Inflammatory macrophage treated with lipopolysaccharide for 4 hours (primary cell): ENCODE measurements at regions not wholly inside any gene's neighbourhood (a gene's known extent, or its start where the extent isn't known, plus 50 kb on each side); places are given as distances from the start of the nearest gene placed in this dataset.
"Not testable (repeated sequence)": the region's sequence is repeated elsewhere in the genome, so short reads cannot be mapped to it uniquely, and the experiment has no call there.

Source experiments
- DNase-seq: peaks from one replicate; pipeline ENCODE4 v3.0.0-alpha.2; 2020

DNA sequence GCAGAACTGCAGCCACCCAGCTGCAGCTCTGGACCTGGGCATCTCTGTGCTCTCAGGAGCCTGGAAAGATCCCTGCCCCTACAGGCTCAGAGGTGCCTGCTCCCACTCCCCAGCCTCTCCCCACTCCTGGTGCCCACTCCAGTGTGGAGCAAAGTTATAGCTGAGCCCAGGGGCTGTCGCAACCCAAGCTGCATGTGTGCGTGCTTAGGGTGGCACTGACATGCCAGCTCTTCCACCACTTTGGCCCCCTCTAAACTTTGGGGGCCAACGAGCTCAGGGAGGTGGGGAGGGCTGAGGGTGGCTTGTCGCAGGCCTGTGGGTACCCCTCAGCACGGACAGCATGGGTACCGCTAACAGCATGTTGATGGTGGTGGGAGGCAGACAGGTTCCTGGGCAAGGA is 126.3 kb upstream of the FHL2 start:
- DNase-seq: no peak

DNA sequence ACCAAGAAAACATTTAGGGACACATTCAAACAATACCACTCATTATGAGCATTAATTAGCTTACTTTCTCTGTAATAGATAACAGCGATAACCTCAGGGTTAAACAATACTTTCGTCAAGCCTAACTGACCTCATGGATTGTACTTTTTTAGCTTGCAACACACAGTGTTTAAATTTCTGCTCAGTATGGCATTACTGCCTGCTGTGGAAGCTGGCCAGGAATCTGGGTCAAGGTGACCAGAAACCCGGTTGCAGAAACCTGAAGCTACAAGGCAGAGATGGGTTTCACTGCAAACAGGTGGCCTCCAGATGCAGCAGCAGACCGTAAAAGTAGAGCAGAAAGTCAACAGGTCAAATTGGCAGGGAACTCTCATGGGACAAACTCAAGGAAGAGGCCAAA is 123.8 kb upstream of the FHL2 start:
- DNase-seq: no peak

DNA sequence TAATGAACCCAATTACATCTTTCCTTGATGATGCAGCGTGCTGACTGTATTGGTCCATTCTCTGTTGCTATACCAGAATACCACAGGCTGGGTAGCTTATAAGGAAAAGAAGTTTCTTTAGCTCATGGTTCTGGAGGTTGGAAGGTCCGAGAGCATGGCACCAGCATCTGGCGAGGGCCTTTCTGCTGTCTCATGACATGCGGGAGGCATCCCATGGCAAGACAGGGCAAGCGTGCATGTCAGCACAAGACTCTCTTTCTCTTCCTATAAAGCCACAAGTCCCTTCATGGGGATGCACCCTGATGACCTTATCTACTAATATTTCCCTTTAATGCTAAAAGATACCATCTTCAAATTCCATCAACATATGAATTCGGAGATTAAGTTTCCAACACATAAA is 122.8 kb upstream of the FHL2 start:
- no peak for DNase-seq

DNA sequence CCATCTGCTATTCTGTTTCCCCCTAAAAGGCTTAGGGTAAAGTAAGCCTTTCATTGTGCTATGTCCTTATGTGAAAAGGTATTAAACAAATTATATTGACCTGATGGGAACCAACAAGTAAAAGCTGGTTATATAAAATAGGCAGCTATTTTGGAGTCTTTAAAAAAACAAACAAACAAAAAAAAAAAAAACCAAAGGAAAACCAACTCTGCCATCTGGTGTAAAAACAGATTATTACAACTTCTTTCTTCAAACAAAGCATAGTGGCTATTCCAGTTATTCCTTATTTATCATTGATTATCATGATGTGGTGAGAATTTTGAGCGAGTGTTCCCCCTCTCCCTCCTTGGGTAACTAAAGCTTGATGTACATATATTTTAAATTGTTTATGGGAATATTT is 122.3 kb upstream of the FHL2 start:
- peak; percentile 5 for DNase-seq

DNA sequence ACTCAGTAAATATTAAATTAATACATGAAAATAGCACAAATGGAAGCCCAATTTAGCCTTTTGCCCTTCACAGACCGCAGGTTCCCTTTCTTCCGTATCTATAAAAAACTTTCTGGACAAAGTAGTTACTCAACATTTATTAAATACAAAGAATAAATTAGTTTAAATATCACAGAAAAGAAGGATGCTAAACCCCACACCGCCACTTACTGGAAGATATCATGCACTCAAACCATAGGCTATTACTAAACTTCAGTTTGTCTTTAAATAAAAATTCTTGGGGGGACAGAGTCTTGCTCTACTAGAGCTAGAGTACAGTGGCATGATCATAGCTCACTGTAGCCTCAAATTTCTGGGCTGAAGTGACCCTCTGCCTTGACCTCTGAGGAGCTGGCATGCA is 120.7 kb upstream of the FHL2 start:
- DNase-seq: no peak

DNA sequence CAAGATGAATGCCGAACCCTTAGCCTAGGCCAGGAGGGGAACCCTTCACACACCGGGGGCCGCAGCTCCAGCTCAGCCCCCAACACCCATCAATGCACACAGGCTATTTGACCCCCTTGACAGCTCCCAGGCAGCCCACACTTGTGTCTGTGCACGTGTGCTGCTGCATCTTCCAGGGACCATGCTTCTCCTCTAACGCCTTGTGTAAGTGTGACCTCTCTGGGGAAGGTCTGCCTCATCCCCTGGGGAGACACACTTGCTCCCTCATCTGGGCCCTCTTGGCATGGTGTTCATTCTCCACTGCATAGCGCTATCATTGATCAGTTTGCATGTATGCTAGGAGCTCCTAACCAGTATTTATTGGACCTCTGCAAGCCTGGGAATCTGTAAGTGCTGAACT is 120.0 kb upstream of the FHL2 start:
- no peak for DNase-seq

DNA sequence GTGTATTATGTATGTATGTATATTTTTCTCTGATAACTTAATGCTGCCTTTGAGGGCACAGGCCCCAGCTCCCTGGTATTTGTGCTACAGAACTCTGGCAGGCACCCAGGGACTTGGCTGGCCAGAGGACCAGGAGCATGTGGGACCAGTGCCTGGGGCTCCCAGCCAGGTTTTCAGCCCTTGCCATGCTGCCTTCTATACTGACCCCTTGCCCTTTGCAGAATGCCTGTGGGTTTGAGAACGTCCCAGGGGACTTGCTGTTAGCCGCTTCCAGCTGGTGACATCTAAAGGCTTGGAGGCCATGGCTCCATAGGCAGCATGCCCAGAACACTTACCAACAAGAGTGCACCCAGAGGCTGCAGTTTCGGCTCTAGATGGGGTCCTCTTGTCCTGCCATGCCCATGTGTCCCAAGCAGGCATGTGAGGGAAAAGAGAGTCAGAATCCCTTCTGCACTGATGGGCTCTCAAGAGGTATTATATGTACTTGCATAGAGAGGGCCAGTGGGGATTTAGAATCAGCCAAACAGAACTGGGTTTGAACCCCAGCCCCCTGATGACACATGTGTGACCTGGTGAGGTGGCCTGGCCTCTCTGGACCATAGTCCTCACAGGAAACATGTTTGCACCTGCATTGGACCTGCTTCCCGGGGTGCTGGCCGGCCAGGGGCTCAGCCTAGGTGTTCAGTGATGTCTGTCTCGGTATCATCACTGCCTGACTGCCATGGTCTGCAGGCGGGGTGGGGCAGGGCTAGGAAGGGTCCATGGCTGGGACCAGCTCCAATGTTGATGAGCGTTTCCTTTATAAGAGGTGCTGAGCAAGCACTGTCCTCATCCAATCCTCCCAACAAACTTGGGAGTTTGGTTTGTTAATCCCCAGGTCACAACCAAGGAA is 119.2 kb upstream of the FHL2 start:
- DNase-seq: no peak

DNA sequence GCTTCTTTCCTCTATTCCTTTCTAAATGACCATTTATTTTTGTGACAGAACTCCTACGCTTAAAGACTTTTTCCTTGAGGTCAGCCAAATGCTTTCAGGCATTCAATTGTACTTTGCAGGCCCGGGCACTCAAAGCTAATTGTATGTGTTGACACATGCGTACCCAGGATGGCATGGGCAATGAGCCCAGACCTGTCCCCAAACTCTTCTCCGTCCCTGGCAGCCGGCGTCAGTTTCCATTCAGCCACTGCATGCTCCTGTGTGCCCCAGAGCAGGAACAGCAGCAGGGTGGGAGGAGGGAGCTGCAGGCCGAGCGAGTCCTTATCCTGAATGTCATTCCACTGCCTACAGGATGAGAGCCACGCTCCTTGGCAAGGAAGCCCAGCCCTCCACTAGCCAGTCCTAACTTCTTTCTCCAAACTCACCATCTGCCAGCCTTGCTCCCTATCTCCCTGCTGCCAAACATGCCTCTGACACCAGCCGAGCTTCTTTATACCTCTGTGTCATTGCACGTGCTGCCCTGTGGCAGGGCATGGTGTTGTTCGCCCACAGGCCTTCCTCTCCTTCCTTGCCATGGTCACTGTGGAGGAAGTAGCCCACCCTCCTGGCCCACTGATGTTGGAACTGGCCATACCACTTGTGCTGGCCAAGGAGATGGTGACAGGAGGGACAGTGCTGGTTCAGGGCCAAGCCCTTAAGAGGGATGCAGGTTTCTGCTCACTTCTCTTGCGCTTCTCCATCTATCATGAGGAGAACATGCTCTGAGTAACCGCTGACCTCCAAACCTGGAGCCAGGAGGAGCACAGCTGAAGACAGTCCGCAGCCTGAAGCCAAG is 116.9 kb upstream of the FHL2 start:
- DNase-seq: no peak

DNA sequence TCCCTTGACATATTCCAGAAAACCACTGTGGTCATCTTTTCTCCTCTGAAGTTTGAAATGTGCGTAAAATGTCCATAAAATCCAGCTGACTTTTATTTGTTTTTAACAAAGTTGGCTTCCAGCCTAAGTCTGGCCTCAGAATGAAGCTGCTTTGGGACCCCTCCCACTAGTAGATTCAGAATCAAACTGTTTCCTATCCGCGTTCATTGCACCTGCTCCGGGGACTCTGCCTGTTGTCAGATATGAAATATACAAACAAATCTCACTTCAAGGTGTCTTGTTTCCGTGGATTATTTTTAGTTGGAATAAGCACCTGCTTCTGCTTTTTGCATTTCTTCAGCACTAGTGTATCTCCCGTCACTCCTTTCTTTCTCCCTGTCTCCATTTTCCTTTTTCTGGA is 115.7 kb upstream of the FHL2 start:
- DNase-seq: no peak

DNA sequence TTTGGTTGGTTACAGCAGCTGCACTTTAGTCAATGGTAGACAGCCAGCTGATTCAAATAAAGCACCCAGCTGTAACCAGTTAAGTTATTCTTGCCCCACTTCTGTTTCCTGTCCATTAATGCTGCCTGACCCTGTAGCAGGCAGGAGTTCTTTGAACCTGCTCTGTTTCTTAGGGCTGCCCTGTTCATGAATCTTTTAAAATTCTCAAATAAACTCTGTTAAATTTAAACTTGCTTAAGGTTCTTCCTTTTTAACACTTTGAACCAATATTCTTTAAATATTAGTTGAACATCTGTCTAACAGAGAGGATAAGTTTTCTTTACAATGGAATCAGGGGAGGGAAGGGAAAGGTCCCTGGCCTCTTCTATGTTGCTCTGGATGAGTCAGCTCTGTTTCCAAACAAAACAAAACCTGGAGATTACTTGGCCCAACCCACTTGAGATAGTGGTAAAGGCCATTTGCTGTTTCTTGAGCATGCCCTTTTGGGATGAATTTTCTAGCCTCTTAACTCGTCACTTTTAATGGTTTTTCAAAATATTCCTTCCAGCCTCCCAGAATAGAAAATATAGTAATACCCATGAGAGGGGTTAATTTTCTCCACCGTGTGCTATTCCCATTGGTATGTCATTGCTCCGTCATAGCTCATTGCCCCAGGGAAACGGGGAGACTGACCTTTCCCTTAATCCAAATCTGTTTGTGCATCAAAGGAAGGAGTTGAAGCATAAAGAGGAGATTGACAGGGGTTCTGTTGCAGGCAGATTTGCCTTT is 112.1 kb upstream of the FHL2 start:
- DNase-seq: no peak

DNA sequence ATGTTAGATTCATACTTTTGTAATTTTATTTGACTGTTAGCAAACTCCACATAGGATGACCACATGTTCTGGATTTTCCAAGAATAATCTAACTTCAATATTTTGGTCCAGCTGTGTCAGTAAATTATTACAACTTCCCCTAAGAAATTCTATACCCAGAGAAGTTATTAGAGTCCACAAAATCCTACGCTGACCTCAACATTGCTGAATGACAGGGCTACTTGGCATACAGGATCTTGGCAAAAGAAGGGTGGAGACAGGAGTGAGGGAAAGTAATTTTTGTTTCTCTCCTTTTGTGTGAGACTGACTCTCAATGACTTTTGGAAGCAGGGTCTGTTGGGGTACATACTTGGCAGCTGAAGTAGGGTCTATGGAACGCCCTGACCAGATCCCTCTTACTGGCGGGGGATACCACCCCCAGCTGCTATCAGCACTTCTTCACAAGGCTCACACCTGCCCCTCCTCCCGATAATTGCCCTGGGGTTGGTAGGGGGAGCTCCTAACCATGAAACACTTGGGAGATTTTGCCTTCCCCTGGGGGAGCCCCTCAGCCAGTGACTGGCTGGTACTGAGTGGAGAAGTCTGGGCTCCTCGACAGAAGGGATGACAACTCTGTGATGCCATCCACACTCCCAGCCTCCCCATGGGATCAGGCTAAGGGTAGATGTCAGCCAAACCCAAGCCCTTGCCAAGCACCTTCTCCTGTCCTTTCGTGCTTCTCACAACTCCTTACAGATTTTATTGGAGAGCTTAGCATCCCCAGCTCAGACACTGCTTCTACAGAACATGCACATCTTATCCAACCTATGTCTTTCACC is 110.6 kb upstream of the FHL2 start:
- no peak for DNase-seq

DNA sequence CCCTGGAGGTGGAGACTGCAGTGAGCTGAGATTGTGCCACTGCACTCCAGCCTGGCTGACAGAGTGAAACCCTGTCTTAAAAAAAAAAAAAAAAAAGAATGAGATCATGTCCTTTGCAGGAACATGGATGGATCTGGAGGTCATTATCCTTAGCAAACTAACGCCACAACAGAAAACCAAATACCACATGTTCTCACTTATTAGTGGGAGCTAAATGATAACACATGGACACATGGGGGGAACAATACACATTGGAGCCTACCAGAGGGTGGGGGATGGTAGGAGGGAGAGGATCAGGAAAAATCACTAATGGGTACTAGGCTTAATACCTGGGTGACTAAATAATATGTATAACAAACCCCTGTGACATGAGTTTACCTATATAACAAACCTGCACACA is 108.0 kb upstream of the FHL2 start:
- not testable (repeated sequence) for DNase-seq

DNA sequence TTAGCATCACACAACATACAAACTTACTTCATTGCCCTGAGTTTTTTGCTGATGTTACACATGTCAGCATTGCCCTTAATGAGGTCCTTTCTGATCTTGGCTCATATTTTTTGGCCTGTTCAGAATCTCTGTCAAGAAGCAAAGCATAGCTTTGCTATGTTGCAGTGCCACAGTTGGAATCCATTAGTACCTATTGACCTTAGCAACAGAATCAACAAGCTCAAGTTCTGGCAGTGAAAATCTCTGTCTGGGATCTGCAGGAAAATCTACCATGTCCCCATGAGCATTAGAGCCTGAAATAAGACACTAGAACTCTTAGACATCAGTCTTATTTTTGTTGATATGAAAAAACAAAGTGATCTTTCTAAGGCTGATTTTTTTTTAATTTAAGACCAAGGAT is 105.6 kb upstream of the FHL2 start:
- DNase-seq: no peak

DNA sequence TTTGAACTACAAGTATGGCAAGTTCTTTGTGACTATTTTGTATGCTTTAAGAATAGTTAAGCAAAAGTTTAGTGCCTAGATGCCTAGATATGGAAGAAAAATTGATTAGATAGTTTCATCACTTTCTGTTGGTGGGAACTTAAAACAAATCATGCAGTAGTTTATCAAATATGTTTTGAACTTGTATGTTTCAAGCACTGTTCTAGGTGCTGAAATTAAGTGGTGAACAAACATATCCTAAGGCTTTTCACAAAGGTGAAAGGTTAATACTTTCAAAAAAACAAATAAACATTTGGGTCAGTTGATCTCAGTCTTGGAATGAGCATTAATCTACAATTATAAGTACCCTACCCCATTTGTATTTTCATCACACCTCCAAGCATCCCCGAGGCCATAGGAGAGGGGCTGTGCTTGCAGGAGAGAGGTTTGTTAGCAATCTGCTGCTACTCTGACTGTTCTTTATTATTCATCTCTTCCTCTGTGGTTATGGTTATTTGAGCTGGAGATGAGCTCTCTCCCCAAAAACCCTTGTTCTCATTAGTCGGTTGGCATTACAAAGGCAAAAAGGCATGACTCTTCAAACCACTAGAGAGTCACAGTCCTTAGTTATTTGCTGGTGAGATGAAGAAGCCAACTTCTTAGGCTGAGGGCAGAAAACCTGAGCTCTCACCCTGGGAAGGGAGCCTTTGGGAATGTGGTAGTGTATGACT is 103.9 kb upstream of the FHL2 start:
- DNase-seq: no peak

DNA sequence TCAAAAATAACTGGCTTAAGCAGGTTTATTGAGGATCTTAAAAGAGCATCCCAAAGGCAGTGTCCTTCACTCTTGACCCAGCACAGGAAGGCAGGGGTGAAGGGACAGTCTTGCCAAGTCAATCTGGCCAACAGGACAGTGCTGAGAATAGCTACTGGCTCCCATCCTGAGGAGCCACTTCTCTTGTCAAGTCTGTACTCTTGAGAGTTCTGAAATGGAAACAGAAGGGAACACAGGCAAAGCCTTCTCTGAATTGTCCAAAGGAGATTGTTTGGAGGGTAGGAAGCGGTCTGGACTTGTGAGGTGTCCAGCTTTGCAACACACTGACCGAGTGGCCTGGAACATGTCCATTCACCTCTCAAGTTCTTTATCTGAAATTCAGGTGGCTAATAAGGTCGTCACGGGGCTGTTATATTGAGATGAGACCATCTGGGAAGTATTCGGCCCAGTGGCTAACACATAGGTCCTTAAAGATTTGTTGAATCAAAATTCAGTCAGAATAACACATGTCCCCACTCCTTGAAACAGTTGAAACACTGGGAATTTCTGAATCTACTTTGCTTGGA is 99.5 kb upstream of the FHL2 start:
- no peak for DNase-seq

DNA sequence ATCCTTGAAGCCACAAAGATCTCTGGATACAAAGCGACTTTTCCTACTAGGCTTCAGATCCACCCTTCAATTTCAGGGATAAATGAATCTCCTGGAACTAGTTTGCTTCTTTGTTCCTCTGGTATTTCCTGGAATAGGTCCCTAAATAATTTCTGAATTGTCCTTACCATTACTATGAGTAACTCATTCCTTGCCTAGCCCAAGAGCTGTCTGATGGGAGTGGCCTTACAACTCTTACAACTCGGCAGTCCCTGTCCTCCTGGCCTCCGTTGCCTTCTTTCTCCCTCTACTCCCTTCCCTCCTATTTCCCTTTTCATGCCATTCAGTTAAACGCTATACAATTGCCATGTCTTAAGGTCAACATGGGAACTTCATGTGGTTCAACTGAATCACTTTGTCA is 98.2 kb upstream of the FHL2 start:
- DNase-seq: no peak

DNA sequence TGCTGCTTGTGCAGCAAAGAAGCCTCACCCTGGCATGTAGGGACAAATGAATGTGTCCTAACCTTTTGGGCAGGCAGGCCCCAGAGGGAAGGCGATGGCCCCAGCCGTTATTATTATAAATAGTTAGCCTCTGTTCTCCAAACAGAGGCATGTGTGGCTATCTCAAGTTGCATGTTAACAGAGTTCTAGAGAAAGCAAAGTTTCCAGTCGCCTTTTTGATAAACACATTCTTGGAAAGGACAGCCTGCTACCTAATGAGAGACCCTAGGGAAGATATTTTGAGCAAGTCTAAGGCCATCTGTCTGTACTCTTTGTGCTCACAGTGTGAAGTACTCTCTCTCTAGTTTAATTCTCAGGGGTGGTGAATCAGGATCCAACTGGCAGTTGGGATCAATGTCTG is 97.4 kb upstream of the FHL2 start:
- no peak for DNase-seq

DNA sequence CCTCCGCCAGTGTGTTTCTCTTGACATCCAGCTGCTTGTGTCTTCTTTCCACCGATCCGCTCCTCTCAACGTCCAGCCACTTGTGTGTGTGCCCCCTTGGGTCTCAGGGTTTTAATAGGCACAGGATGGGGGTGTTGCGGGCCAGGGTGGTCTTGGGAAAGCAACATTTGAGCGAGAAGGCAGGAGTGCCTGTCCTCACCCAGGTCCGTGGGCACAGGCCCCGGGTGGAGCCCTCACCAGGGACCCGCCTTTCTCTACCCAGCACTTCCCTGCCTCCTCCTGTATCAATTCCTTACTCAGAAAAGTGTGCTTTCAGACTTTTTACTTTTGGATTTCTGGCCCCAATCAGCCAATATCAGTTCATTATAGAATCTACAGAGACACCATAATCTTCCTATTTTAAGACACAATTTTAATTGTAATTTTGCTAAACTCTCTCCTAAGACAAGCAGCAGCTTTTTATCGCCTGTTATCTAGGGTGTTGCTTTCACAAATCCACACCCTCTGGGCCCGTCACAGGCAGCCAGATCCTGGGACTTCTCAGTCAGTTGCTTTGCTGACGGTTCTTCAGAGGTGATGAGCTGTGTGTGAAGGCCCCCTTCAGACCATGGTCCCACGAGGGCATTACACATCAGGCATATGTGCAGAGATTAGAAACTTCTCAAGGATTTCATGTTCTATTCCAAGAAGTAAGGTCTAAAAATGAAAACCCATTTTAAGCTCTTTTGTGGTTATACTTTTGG is 96.0 kb upstream of the FHL2 start:
- DNase-seq: no peak

DNA sequence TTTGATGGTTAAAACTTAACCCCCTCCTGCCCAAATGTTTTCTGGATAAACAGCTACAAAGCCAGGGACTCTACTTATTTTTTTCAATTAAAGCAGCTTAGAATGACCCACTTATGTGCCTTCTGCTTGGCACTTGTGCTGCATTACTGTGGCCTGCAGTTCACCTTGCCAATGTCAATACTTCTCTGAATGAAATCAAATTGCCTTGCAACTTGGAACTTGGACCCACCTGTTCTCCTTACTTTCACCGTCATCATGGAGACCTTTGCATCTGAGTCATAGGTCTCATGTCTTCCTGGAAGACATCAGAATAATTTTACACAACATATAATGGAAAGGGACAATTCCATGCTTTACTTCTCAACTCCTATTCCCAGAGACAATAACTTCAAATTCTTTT is 92.1 kb upstream of the FHL2 start:
- DNase-seq: no peak

DNA sequence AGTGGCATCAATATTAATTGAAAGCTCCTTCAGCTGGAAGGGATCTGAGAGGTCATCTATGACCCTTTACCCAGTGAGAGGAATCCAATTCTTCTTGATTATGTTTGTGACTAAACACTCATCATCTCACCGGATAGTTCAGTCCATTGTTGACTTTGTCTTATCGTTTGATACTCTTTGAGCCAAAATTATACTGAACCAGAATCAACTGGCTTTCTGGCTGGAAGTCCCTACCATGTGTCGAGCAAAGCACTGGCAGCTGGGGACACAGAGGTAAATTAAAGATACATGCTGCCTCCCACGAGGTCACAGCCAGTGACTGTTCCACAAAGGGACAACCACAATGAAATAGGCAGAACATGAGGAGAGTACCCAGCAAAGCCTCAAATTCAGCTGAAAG is 91.4 kb upstream of the FHL2 start:
- no peak for DNase-seq
